ENCODE measurements at regions not wholly inside any gene's neighbourhood (a gene's known extent, or its start where the extent isn't known, plus 50 kb on each side); places are given as distances from the start of the nearest gene placed in this dataset.

- TF ChIP-seq MAX (IDR thresholded peaks at IDR 0.05): no peak
- TF ChIP-seq RAD21 (IDR thresholded peaks at IDR 0.05; ENCODE audit: low read depth): no peak
- TF ChIP-seq TAF1 (IDR thresholded peaks at IDR 0.05; ENCODE audit: low read depth): no peak
- no peak for TF ChIP-seq EGR1 (IDR thresholded peaks at IDR 0.05)
- no peak for TF ChIP-seq NFIC (IDR thresholded peaks at IDR 0.05)
Measured at GRCh38 chr2:48189552-48190228, 124.8 kb upstream of the FOXN2 start.
